HG03039 (cell line): ENCODE measurements at regions not wholly inside any gene's neighbourhood (a gene's known extent, or its start where the extent isn't known, plus 50 kb on each side); places are given as distances from the start of the nearest gene placed in this dataset.

Source experiments
- ATAC-seq: cut with Tn5 transposase; IDR thresholded peaks from one replicate; pipeline ENCODE4 v1.9.1; 2021; ENCODE audit warnings: mild to moderate bottlenecking, moderate library complexity; ENCODE audit not compliant: unreplicated experiment

- ATAC-seq: no peak
Observed at GRCh38 chr14:44309331-44309730, 197.8 kb downstream of the FSCB start.

GRCh38 chr14:44300916-44301315 is 206.2 kb downstream of the FSCB start:
- no peak for ATAC-seq

- no peak for ATAC-seq
Observed at GRCh38 chr14:44297437-44297836, 209.6 kb downstream of the FSCB start.

GRCh38 chr14:44291366-44291915 is 215.6 kb downstream of the FSCB start:
- ATAC-seq: no peak

- ATAC-seq: no peak
Observed at GRCh38 chr14:44287858-44288257, 219.2 kb downstream of the FSCB start.

- ATAC-seq: no peak
Observed at GRCh38 chr14:44286201-44286600, 220.9 kb downstream of the FSCB start.

- ATAC-seq: no peak
Observed at GRCh38 chr14:44283836-44284235, 223.2 kb downstream of the FSCB start.

GRCh38 chr14:44279357-44279756 is 227.7 kb downstream of the FSCB start:
- ATAC-seq: no peak

GRCh38 chr14:44271637-44272036 is 235.4 kb downstream of the FSCB start:
- no peak for ATAC-seq

- ATAC-seq: no peak
Observed at GRCh38 chr14:44271006-44271405, 236.1 kb downstream of the FSCB start.

GRCh38 chr14:44265246-44265645 is 241.8 kb downstream of the FSCB start:
- no peak for ATAC-seq

GRCh38 chr14:44215660-44216059 is 291.4 kb downstream of the FSCB start:
- ATAC-seq: no peak

GRCh38 chr14:44211718-44212117 is 295.4 kb downstream of the FSCB start:
- no peak for ATAC-seq

GRCh38 chr14:44204061-44204835 is 302.8 kb downstream of the FSCB start:
- ATAC-seq: no peak

GRCh38 chr14:44180975-44181374 is 326.1 kb downstream of the FSCB start:
- no peak for ATAC-seq

- ATAC-seq: no peak
Observed at GRCh38 chr14:44170556-44170955, 336.5 kb downstream of the FSCB start.

- no peak for ATAC-seq
Observed at GRCh38 chr14:44170101-44170500, 337.0 kb downstream of the FSCB start.

GRCh38 chr14:44168566-44168965 is 338.5 kb downstream of the FSCB start:
- ATAC-seq: no peak

- no peak for ATAC-seq
Observed at GRCh38 chr14:44166611-44167010, 340.5 kb downstream of the FSCB start.

GRCh38 chr14:44165936-44166335 is 341.1 kb downstream of the FSCB start:
- no peak for ATAC-seq

- ATAC-seq: no peak
Observed at GRCh38 chr14:44165286-44165685, 341.8 kb downstream of the FSCB start.

GRCh38 chr14:44163946-44164345 is 343.1 kb downstream of the FSCB start:
- no peak for ATAC-seq

- ATAC-seq: no peak
Observed at GRCh38 chr14:44162197-44162596, 344.9 kb downstream of the FSCB start.
